ENCODE measurements at regions not wholly inside any gene's neighbourhood (a gene's known extent, or its start where the extent isn't known, plus 50 kb on each side); places are given as distances from the start of the nearest gene placed in this dataset.

DNA sequence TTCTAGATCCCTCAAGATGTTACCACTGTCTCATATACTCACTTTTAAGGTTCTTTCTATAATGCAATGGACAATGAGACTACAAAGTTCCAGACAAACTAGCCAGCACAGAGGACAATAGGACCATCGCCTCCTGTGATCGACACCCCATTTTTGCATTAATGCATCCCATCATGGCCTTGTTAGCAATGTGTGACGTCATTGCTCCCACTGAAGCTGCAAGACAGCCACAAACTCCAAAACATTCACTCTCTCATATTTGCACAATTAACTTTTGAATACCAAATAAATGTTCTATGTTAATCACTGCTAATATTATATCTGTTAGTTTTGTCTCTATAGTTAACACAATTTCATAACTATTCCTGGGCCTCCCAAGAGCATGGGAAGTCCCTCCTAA is 88.8 kb upstream of the TMEM72 start:
- no peak for DNase-seq (ENCODE audit: low read depth)

DNA sequence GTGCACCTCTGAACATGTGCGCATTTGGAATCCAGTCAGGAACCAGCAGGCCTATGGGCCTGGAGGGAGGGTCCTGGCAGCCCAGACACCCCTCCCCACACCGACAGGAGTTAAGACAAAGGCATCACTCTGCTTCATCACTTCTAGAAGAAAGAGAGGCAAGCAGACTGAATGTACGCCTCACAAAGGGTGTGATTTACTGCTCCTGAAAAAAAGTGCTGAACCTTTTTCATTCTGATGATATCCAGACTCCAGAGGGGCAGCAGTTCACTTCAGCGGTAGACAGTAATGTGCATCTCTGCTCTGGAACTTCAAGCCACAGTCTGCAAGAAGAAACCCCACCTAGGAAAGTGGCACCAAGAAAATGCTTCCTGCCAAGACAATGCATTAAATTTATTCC is 88.2 kb upstream of the TMEM72 start:
- no peak for DNase-seq (ENCODE audit: low read depth)

DNA sequence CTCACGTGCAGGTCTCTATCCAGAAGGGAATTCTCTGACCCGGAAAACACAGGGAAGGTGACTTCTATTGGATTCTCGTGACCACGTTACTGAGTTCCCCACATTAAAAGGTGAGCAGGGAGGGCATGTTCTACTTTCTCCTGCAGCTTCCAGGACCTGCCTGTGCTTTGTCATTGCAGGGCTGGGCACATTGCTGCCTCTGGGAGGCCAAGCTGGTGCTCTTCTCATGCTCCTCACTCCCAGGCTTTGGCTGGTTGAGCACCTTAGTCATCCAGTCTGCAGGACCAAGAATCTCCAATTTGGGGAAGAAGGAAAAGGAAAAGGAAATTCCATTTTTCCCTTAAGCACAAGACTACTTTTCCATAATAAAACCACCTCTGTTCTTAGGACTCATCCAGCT is 86.5 kb upstream of the TMEM72 start:
- DNase-seq (ENCODE audit: low read depth), result no peak

DNA sequence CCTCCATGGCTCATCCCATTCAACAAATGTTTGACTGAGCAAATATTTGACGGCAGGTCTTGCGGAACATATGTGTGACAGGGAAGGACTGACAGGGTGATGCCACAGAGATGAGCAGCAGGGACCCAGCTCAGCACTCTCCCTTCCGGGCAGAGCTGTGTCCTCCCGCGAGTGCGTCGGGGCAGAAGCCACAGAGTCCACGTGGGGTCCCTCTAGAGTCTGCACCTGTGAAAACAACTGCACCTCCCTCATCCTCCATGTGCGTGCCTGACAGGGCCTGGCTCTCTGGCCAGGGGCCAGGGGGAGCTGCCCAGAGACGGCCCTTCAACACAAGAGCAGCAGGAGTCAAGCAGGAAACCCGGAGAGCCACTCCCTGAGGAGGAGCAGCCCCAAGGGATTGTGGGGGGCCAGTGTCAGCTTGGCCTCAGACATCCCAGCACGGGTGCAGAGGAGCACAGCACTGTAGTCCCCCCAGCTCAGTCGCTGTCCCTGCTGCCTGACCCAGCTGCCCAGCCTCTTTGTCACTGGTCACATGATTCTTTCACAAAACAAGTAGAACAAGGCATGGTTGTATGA is 83.6 kb upstream of the TMEM72 start:
- DNase-seq (ENCODE audit: low read depth), result no peak

DNA sequence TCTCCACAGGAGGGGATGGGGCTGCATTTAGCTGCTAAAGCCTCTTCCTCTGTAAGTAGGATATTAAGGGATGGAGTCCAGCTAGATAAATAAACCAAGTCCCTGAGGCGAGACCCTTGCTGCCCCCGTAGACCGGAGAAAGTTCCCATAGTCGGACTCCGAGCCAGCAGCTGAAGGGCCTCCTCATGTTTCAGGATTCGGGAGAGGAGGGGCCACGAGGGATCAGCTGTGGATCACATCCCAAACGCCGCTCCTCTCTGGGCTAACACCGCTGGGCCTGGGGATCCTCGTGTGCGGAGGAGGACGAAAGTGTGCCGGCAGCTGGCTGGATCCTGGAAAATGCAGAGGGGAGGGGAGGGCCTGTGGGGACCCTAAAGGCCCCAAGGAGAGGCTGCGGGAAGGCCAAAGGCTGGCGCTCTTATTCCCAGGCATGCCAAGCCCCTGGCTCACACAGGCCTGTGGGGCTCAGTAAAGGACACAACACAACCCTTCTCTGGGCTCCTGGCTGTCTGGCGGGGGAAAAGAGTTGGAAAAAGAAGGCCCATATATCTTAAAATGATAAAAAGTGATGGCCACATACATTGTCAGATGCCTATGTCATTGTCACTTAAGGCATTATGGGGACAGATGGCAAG is 82.5 kb upstream of the TMEM72 start:
- no peak for DNase-seq (ENCODE audit: low read depth)

DNA sequence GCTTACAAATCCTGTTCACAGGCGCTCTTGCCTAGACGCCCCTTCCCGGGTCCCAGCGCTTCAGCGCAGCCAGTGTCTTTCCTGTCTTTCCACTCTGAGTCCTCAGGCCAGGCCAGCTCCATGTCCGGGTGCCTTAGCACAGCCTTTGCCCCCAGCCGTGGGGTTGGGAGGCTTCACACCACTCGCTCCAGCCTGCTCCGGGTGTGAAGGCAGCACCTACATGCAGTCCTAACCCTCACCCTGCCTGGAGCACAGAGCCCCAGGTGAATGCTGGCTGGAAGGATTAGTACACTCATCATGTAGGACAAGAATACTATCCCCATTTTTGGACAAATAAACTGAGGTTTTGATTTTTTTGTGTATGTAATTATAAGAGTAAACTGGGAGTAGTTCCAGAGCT is 81.7 kb upstream of the TMEM72 start:
- DNase-seq (ENCODE audit: low read depth), result no peak

DNA sequence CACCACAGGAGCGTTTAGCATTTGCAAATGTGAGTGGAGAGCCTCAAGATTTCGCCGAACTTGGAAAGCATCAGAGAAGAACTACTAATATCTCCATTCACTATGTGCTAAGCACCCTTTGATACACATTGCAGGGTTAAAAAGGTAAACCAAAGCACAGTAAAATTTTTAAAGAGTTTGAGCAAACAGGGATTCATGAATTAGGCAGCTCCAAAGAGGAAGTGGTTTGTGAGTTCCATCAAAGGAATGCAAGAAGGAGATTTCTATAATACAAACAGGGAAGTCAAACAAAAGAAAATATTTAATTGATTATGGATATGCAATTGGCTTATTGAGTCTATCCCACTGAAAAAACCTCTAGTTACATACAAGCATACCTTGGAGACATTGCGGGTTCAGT is 81.1 kb upstream of the TMEM72 start:
- peak; percentile 19 for DNase-seq (ENCODE audit: low read depth)

DNA sequence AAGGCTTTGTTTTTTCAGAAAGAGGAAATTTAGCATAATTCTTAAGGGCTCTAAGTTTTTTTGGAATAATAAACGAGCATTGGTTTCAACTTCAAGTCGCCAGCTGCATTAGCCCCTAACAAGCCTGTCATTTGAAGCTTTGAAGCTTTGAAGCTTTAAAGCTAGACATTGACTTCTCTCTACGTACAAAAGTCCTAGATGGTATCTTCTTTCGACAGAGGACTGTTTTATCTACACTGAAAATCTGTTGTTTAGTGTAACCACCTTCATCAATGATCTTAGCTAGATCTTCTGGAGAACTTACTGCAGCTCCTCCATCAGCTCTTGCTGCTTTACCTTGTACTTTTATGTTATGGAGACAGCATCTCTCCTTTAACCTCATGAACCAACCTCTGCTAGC is 79.6 kb upstream of the TMEM72 start:
- DNase-seq (ENCODE audit: low read depth), result no peak

DNA sequence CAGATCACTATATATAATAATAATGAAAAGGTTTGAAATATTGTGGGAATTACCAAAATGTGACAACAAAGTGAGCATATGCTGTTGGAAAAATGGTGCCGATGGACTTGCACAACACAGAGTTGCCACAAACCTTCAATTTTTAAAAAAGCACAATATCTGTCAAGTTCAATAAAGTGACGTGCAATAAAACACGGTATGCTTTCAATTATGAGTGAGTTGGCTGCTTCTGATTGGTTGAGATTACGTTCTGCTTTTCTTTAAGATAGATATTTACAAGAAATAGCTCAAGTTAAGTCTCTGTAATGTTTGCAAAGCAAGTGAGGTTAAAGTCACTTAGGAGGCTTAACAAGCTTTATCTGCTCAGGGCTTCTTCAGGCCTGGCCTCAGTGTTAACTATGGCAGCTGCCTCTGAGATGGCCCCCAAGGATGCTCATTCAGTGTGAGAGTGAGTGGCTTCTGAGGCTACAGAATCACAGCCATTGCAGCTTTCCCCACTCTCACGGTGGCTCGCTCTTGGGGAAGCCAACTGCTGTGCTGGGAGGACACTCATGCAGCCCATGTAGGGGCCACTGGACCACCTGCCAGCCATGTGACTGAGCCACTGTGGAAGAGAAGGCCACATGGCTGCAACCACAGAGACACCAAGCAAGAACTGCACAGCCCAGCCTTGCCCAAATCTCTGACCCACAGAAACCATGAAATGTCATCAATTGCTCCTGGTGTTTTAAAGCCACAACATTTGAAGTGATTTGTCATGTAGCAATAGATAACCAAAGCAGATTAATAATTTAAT is 78.3 kb upstream of the TMEM72 start:
- no peak for DNase-seq (ENCODE audit: low read depth)

DNA sequence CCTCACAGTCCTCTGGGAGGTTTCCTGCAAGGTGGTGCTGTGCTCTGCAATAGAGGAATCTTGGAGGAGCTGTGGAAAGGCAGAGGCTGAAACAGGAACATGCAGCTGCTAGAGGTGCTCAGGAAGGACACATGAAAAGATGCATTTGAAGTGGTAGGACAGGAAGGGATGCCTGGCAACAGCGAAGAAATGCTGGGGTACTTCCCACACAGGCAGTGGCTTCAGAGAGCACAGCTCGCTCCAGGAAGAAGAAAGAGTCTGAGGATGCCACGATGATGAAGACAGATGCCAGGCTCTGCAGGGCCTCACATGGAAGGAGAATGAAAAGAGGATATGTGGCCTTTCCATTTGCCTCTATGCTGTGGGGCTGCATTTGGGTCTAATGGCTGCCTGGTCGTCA is 77.0 kb upstream of the TMEM72 start:
- DNase-seq (ENCODE audit: low read depth), result no peak

DNA sequence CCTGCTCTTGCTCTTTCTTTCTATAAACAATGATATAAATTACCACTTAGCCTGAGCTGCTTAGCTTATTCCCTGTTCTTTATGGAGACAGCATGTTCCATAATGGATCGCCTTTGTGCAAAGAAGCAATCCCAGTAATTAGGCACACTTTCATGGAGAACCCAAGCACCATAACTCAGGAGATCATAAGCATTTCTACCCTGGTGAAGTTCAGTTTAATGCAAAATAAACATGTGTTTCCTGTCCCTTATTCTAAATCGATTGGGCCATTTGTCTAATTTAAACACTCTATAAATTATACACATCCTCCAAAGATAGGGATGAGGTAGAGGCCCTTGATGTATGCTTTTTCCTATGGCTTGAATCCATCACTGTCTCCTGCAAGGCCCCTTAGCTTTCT is 75.8 kb upstream of the TMEM72 start:
- DNase-seq (ENCODE audit: low read depth), result no peak

DNA sequence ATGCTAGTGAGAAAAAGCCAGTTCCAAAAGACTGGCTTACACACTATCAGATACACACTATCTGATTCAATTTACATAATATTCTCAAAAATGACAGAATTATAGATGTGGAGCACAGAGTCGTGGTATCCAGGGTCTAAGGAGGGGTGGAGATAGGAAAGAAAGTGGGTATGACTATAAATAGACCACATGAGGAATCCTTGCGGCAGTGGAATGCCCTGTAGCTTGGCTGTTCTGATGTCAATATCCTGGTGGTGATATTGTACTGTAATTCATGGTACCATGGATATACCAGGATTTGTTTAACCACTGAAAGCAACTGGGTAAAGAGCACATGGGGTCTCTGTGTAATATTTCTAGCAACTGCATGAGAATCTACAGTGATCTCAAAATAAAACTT is 67.7 kb upstream of the TMEM72 start:
- no peak for DNase-seq (ENCODE audit: low read depth)

DNA sequence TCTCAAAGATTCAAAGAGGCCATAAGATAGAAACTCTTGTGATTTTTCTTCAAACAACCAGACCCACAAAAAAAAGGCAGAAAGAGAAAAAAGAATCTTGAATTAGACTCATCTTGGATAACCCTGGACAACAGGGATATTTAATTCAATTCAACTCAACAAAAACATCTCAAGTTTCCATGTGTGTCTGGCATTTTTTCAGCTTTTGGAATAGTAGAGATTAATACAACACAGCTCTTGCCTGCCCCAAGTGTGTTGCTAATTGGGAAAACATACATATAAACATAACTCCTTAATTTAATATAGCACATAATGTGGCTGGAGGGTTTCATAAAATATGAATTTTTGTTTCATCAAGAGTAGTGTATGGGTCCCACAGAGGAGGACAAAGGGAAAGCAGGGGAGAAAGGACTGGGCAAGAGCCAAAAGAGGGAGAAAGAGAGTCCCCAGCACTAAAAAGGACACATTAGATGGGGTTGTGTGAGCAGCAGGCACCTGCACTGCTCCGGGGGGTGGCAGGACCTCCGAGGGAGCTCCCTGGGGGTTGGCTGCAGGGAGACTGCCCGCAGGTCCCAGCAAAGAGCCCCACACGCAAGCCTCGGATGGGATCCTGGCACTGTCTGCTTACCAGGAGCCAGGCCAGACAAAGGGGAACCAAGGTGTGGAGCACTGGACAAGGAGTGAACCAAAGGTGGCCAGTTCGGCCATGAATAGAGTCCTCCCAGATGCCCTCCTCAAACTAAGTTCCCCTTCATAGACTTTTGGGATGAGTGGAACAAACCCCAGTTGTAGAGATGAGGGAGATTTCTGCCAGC is 65.6 kb upstream of the TMEM72 start:
- no peak for DNase-seq (ENCODE audit: low read depth)

DNA sequence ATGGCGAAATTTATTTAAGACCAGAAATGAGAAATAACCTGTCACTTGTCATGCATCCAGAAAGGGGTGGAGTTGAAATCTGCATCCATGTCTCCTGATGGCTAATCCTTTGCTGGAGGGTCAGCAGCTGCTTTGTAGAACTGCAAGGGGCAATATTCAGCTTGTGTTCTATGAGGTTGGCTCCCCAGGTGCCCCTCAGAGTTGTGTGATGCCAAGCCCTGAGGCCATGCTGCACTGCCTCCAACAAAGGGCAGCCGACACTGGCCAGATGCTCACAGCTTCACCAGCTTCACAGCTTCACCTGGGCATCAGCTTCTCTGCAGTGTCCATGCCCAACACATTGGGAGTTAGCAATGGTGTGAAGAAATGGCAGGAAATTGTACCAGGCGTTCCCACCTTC is 64.0 kb upstream of the TMEM72 start:
- DNase-seq (ENCODE audit: low read depth), result no peak

DNA sequence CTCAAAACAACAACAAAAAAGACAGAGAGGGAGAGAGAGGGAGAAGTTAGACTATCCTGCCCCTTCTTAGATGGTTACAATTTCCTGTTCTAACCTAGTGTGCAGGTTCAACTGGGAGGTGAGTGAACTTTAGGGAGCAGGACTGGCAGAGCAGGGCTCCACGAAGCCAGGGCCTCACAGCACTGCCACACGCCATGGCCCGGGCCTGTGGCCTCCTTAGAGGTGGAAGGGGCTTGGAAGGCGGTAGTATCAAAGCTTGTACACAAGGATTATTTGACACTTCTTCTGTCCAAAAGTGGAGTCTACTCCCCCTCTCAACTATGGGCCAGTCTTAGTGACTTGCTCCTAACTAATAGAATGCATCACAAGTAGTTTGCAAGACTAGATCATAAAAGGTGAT is 62.9 kb upstream of the TMEM72 start:
- no peak for DNase-seq (ENCODE audit: low read depth)

DNA sequence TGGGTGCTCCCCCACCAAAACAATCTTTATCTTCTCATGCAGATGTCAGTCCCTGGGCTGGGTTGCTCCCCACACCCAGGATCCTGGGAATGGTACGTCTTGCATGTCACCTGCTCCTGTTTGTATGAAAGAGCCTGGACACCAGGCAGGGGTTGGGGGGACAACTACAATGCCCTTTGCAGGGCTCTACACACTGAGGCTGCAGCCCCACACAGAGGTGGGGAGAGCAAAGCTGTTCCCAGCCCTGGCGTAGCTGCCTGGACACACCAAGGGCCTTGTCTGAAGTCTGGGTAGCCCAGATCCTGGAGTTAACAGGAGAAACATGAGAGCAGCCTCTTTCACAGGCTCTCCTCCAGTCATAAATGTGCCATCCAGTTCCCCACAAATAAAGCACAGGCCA is 61.2 kb upstream of the TMEM72 start:
- DNase-seq (ENCODE audit: low read depth), result no peak

DNA sequence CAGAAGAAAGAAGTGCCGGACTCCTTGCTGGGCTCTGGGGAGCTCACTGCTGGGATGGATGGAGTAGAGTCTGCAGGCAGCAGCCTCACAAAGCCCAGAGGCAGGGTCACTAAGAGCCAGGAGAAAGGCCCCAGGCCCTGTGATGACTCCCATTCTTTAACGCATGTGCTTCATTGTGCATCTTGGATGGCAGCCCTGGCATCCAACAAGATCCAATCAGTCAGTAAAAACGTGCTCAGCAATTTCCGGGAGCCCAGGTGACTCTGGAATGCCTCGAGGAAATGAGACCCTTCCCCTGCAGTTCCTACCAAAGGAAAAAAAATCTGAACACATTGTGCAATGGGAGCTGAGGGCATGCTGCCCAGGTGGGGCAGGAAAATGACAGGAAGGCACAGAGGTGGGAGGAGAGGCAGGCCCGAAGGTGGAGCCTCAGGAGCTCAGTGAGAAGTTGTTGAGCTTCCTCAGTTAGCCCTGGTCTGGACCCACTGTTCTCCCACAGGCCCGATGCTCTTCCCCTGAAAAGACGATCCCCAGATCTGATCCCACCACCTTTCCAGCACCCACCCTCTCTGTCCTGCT is 60.7 kb upstream of the TMEM72 start:
- DNase-seq (ENCODE audit: low read depth), result no peak

DNA sequence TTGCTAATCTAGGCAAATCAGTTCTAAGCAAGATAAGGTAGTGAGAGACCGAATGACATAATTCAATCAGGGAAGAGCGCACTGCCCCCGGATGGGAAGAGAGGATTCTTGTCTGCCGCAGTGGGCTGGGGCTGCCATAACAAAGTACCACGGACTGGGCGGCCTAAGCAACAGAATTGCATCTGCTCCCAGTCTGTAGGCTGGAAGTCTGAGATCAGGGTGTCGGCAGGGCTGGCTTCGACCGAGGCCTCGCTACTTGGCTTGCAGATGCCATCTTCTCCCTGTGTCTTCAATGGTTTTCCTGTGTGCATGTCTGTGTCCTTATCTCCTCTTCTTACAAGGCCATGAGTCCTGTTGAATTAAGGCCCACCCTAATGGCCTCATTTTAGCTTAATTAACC is 59.7 kb upstream of the TMEM72 start:
- DNase-seq (ENCODE audit: low read depth), result no peak

DNA sequence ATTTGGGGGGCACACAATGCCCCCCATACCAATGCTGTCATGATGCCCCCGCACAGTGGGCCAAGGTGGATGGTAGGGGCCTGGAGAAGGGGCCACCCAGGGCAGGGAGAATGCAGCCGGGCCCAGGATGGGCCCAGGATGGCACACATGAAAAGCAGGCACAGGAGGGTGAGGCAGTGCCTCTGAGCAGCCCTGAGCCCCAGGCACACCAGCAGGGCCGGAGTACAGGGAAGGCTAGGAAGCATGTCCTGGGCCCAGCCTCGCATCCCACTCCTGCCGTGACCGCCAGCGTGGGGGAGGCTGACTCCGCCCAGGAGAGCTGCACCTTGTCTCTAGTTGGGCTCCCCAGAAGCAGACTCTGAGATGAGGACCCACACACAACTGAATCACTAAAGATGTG is 59.3 kb upstream of the TMEM72 start:
- no peak for DNase-seq (ENCODE audit: low read depth)

DNA sequence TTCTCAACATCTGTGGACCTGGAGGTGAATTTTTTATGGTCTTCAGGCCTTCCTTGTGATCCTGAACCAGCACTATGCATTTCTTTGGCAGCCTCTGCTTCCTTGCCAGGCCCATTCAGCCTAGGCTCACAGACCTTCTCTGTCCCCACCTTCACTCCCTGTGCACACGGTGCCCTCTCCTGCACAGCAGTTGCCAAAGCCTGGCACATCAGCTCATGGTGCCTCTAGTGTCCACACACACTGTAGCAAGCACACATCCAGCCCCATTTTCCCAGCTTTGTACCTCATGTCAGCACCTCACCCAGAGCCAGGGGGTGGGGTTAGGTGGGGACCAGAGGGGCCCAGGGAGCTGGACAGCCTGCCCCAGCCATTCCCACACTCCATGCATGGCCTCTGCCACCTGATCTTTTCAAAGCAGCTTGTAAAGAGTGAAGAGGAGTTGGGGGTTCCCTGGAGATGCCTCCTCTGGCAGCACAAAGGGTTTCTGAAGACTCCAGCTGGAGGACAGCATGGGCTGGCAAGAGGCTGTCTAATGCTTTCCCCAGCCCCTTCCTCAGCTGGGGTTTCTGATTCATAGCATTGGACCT is 57.9 kb upstream of the TMEM72 start:
- DNase-seq (ENCODE audit: low read depth), result peak; percentile 53

DNA sequence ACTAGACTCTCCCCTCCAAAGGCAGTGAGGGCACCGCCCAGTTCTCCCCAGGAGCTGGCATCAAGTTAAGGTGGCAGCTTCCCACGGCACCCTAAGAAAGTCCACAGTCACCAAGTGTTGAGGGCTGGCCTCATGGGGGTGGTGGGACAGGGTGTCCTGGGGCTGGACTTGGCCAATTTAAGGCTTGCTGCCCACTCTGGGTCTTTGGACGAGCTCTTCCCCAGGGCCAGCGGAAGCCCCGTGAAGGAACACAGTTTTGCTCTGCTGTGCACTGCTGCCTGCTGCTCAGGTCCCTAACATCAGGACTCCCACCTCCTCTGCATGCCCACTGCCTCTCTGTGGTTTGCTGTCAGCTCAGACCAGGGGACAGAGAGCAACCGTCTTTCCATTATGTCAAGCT is 57.3 kb upstream of the TMEM72 start:
- DNase-seq (ENCODE audit: low read depth), result no peak

DNA sequence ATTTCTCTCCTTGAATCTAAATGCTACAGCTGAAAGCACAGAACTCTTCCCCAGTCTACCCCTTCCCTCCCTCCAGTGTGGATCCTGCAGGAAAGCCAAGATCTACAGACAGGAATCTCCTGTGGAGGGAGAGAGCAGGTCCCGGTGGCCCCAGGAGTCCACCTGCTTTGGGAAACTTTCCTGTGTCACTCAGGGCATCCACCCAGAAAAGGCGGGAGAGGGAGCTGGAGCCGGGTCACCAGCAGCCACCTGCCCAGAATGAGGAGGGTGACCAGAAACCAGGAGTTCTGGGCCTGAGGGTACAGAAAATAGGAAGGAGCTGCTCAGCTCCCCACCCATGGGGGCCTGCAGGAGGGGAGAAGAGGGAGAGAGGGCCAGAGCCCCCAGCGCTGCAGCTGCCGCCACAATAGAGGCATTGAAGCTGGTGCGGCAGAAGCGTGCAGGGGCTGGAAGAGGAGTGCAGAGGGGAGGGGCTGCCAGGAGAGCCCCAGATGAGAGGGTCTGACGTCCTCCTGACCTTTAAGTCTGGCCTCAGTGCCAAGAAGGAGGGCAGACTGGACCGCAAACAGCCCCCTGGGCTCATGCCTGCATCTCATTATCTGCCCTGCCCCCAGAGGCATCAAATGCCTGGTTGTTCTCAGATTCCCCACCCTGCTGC is 56.3 kb upstream of the TMEM72 start:
- DNase-seq (ENCODE audit: low read depth), result no peak

Data from stromal cell of bone marrow (primary cell).